Ishikawa (cell line): ENCODE measurements at regions not wholly inside any gene's neighbourhood (a gene's known extent, or its start where the extent isn't known, plus 50 kb on each side); places are given as distances from the start of the nearest gene placed in this dataset.

Source experiments
- CEBPB ChIP-seq: IDR thresholded peaks from 2 replicates; pipeline ENCODE4 v1.6.1; 2012
- CREB1 ChIP-seq: IDR thresholded peaks from 2 replicates; pipeline ENCODE4 v1.6.1; 2012; ENCODE audit warnings: low read depth
- EGR1 ChIP-seq: IDR thresholded peaks from 2 replicates; pipeline ENCODE4 v1.6.1; 2012
- EP300 ChIP-seq: IDR thresholded peaks from 2 replicates; pipeline ENCODE4 v1.6.1; 2012; ENCODE audit warnings: borderline replicate concordance
- FOXM1 ChIP-seq: IDR thresholded peaks from 2 replicates; pipeline ENCODE4 v1.6.1; 2012; ENCODE audit warnings: low read depth, borderline replicate concordance
- NFIC ChIP-seq: IDR thresholded peaks from 2 replicates; pipeline ENCODE4 v1.6.1; 2012
- RAD21 ChIP-seq: IDR thresholded peaks from 2 replicates; pipeline ENCODE4 v1.6.1; 2012; ENCODE audit warnings: low read depth
- TAF1 ChIP-seq: IDR thresholded peaks from 2 replicates; pipeline ENCODE4 v1.6.1; 2012; ENCODE audit warnings: low read depth, mild to moderate bottlenecking
- TCF12 ChIP-seq: IDR thresholded peaks from 2 replicates; pipeline ENCODE4 v1.6.1; 2012; ENCODE audit warnings: low read depth
- TEAD4 ChIP-seq: IDR thresholded peaks from 2 replicates; pipeline ENCODE4 v1.6.1; 2012
- USF1 ChIP-seq: IDR thresholded peaks from 2 replicates; pipeline ENCODE4 v1.6.1; 2012
- YY1 ChIP-seq: IDR thresholded peaks from 2 replicates; pipeline ENCODE4 v1.6.1; 2012; ENCODE audit warnings: low read depth
- ZBTB7A ChIP-seq: IDR thresholded peaks from 2 replicates; pipeline ENCODE4 v1.6.1; 2012; ENCODE audit warnings: low read depth
- TF ChIP-seq, protein P1 (sequence below): IDR thresholded peaks from 2 replicates; pipeline ENCODE4 v1.6.1; 2012; ENCODE audit warnings: low read depth, mild to moderate bottlenecking
- TF ChIP-seq, protein P2 (sequence below): IDR thresholded peaks from 2 replicates; pipeline ENCODE4 v1.6.1; 2012

DNA sequence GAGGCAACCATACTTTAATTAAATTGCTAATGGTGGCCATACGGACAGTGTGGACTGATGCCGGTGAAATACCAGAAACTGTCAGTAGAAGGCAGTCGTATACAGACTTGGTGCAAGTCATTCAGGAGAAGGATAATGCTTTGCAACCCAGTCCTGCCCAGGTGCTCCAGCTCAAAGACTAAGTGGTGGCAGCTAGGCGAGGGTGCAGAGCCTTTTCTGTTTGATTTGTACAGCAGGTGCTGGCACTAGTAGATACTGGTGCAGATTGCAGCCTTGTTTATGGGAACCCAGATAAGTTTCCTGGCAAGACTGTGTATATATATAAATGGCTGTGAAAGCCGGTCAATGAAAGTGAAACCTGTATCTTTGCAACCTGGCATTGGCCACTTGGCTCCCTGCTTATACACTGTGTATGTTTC lies 208.3 kb upstream of the SYT4 start:
- TF ChIP-seq TEAD4 (no peak), TAF1 (no peak), YY1 (no peak), USF1 (no peak), CREB1 (no peak), RAD21 (no peak), CEBPB (no peak), ZBTB7A (no peak), FOXM1 (no peak), EGR1 (no peak), TCF12 (no peak), EP300 (no peak), NFIC (no peak)
- TF ChIP-seq, protein P1, sequence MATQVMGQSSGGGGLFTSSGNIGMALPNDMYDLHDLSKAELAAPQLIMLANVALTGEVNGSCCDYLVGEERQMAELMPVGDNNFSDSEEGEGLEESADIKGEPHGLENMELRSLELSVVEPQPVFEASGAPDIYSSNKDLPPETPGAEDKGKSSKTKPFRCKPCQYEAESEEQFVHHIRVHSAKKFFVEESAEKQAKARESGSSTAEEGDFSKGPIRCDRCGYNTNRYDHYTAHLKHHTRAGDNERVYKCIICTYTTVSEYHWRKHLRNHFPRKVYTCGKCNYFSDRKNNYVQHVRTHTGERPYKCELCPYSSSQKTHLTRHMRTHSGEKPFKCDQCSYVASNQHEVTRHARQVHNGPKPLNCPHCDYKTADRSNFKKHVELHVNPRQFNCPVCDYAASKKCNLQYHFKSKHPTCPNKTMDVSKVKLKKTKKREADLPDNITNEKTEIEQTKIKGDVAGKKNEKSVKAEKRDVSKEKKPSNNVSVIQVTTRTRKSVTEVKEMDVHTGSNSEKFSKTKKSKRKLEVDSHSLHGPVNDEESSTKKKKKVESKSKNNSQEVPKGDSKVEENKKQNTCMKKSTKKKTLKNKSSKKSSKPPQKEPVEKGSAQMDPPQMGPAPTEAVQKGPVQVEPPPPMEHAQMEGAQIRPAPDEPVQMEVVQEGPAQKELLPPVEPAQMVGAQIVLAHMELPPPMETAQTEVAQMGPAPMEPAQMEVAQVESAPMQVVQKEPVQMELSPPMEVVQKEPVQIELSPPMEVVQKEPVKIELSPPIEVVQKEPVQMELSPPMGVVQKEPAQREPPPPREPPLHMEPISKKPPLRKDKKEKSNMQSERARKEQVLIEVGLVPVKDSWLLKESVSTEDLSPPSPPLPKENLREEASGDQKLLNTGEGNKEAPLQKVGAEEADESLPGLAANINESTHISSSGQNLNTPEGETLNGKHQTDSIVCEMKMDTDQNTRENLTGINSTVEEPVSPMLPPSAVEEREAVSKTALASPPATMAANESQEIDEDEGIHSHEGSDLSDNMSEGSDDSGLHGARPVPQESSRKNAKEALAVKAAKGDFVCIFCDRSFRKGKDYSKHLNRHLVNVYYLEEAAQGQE: no peak
- TF ChIP-seq, protein P2, sequence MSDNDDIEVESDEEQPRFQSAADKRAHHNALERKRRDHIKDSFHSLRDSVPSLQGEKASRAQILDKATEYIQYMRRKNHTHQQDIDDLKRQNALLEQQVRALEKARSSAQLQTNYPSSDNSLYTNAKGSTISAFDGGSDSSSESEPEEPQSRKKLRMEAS: no peak

GRCh38 chr18:43486462-43486861 lies 209.2 kb upstream of the SYT4 start:
- TF ChIP-seq YY1: no peak
- TF ChIP-seq, protein P2: no peak
- TF ChIP-seq EP300: no peak

DNA sequence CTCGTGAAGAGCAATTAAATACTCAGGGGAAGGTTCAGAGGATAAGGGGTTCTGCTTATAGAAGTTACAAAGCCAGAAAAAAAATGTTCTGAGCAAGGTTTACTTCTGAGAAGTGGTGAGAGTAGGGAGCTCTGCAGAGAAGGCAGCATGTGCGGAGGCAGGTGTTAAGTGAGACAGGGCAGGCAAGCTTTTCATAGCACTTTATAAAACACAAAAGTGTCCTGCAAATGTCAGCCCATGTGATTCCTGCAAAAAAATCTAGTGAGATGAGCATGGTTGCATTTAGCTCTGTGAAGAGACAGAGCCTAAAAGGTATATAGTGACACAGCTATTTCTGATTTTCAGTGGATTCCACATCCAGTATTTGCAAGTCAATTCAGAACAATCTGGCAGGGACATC lies 223.8 kb upstream of the SYT4 start:
- TF ChIP-seq TCF12 (no peak), CEBPB (no peak), TEAD4 (no peak), USF1 (no peak), ZBTB7A (no peak), CREB1 (no peak), YY1 (no peak), NFIC (no peak), RAD21 (no peak), TAF1 (no peak), EGR1 (no peak), EP300 (no peak), FOXM1 (no peak)
- TF ChIP-seq, protein P1: no peak
- TF ChIP-seq, protein P2: no peak

GRCh38 chr18:43506935-43507334 lies 229.6 kb upstream of the SYT4 start:
- TF ChIP-seq EP300: no peak

GRCh38 chr18:43507842-43508481 lies 230.7 kb upstream of the SYT4 start:
- TF ChIP-seq FOXM1: no peak
- TF ChIP-seq EP300: no peak
- TF ChIP-seq EGR1: no peak
- no peak for TF ChIP-seq CREB1
- TF ChIP-seq RAD21: no peak
- TF ChIP-seq TAF1: no peak
- no peak for TF ChIP-seq TEAD4
- no peak for TF ChIP-seq TCF12
- TF ChIP-seq NFIC: no peak
- TF ChIP-seq, protein P1: no peak
- no peak for TF ChIP-seq CEBPB
- no peak for TF ChIP-seq YY1
- no peak for TF ChIP-seq ZBTB7A
- TF ChIP-seq, protein P2: no peak
- TF ChIP-seq USF1: no peak
